ENCODE measurements at regions not wholly inside any gene's neighbourhood (a gene's known extent, or its start where the extent isn't known, plus 50 kb on each side); places are given as distances from the start of the nearest gene placed in this dataset.

GRCh38 chr5:8557728-8558127, 688.8 kb downstream of the MTRR start:
- Histone ChIP-seq H3K79me2 (ENCODE audit: insufficient read depth, low read length) (no peaks in the 10 kb centered on the region), H3K4me2 (ENCODE audit: low read length) (no peak overlapping the region), H3K27ac (ENCODE audit: low read depth, low read length) (no peak overlapping the region), H4K20me1 (ENCODE audit: insufficient read depth) (no peaks in the 10 kb centered on the region), H3K4me1 (ENCODE audit: control insufficient read depth in 1 of 2, insufficient read depth in 2 of 2, low read length in 2 of 2) (no peaks in the 10 kb centered on the region), H3K27me3 (ENCODE audit: insufficient read depth, low read length) (no peaks in the 10 kb centered on the region), H2AFZ (ENCODE audit: low read depth, low read length, poor library complexity, severe bottlenecking) (no peak overlapping the region), H3K9me2 (ENCODE audit: insufficient read depth) (no peaks in the 10 kb centered on the region), H3K36me3 (ENCODE audit: control insufficient read depth in 1 of 2, insufficient read depth in 2 of 2, low read length in 2 of 2) (no peaks in the 10 kb centered on the region), H3K9ac (ENCODE audit: low read length) (no peak overlapping the region), H3K9me3 (ENCODE audit: control insufficient read depth in 1 of 2, insufficient read depth in 1 of 2, low read depth in 1 of 2, low read length in 2 of 2) (peaks cover 7 to 26% of the 10 kb centered on the region in 2 experiments; a peak in 2 of 4 replicates), H3K4me3 (replicated peaks in 1 of 2; ENCODE audit: low read depth in 1 of 2, low read length in 2 of 2) (no peak overlapping the region)
- DNase-seq (ENCODE audit: low read depth, low spot score) = no peak
- ATAC-seq = no peak
- ChIA-PET POLR2A (no interaction called here), RAD21 (ENCODE audit: low non-redundant PET in 1 of 2, low total read pairs in 2 of 2, uncharacterized antibody in 2 of 2, unreplicated experiment in 2 of 2) (no interaction called here), CTCF (no interaction called here)
- intact Hi-C loops (cut with micrococcal nuclease) = no loop called here
- no peak for TF ChIP-seq ZFX (IDR thresholded peaks at IDR 0.05)
- TF ChIP-seq REST (IDR thresholded peaks at IDR 0.05; ENCODE audit: low read depth) = no peak
- TF ChIP-seq TCF7L2 (IDR thresholded peaks at IDR 0.05; ENCODE audit: borderline replicate concordance, extremely low read depth, insufficient read depth, insufficient read length) = no peak
- no peak for TF ChIP-seq SIN3A (IDR thresholded peaks at IDR 0.05; ENCODE audit: low read depth)
- no peak for TF ChIP-seq RAD21 (IDR thresholded peaks at IDR 0.05; ENCODE audit: low read depth)
- no peak for TF ChIP-seq ATF3 (IDR thresholded peaks at IDR 0.05)
- no peak for TF ChIP-seq CTCF (IDR thresholded peaks at IDR 0.05 in 2 of 3, conservative IDR thresholded peaks at IDR 0.05 in 1 of 3; ENCODE audit: borderline replicate concordance in 1 of 3, insufficient read depth in 1 of 3, low read depth in 2 of 3, low read length in 2 of 3)
- no TSS peak for BruUV-seq (replicated peaks)
